KMS-11 (cell line): ENCODE measurements at regions not wholly inside any gene's neighbourhood (a gene's known extent, or its start where the extent isn't known, plus 50 kb on each side); places are given as distances from the start of the nearest gene placed in this dataset.

Experiments
- H2AFZ ChIP-seq: fragments of 200-600 bp; sonication (generic); 2 replicates; pipeline ENCODE4 v1.6.1; 2016; ENCODE audit warnings: antibody characterized with exemption, mixed run types, low read depth
- H3K27ac ChIP-seq: fragments of 200-600 bp; sonication (generic); 2 replicates; pipeline ENCODE4 v1.6.1; 2016; ENCODE audit warnings: mild to moderate bottlenecking, mixed run types
- H3K27me3 ChIP-seq: fragments of 200-600 bp; sonication (generic); 2 replicates; pipeline ENCODE4 v1.6.1; 2017; ENCODE audit warnings: mild to moderate bottlenecking, low read depth, mixed run types, moderate library complexity; ENCODE audit not compliant: insufficient read depth
- H3K36me3 ChIP-seq: fragments of 200-600 bp; sonication (generic); 2 replicates; pipeline ENCODE4 v1.6.1; 2017; ENCODE audit warnings: mild to moderate bottlenecking, mixed run types; ENCODE audit not compliant: insufficient read depth
- H3K4me1 ChIP-seq: fragments of 200-600 bp; sonication (generic); 2 replicates; pipeline ENCODE4 v1.6.1; 2016; ENCODE audit warnings: mild to moderate bottlenecking, low read depth, mixed run types; ENCODE audit not compliant: poor library complexity, severe bottlenecking
- H3K4me2 ChIP-seq: fragments of 200-600 bp; sonication (generic); 2 replicates; pipeline ENCODE4 v1.7.0; 2016; ENCODE audit warnings: mild to moderate bottlenecking, mixed run types
- H3K4me3 ChIP-seq: fragments of 200-600 bp; sonication (generic); IDR thresholded peaks from 2 replicates; pipeline ENCODE4 v1.6.1; 2017; ENCODE audit warnings: low read depth, low read length, mixed read lengths; ENCODE audit not compliant: insufficient read depth
- H3K79me2 ChIP-seq: fragments of 200-600 bp; sonication (generic); 2 replicates; pipeline ENCODE4 v1.6.1; 2016; ENCODE audit warnings: low read depth, mixed run types; ENCODE audit not compliant: insufficient read depth
- H3K9ac ChIP-seq: fragments of 200-600 bp; sonication (generic); 2 replicates; pipeline ENCODE4 v1.6.1; 2016; ENCODE audit warnings: mild to moderate bottlenecking, mixed run types
- H4K20me1 ChIP-seq: fragments of 200-600 bp; sonication (generic); 2 replicates; pipeline ENCODE4 v1.6.1; 2016; ENCODE audit warnings: mild to moderate bottlenecking, mixed run types; ENCODE audit not compliant: insufficient read depth
- CTCF ChIP-seq: fragments of 200-600 bp; sonication (generic); conservative IDR thresholded peaks from 2 replicates; pipeline ENCODE4 v1.6.1; 2017; ENCODE audit warnings: low read depth, mild to moderate bottlenecking, antibody characterized with exemption, low read length, moderate library complexity, mixed read lengths

- Histone ChIP-seq H3K4me2 (no peak overlapping the region), H3K27me3 (no peaks in the 10 kb centered on the region), H2AFZ (no peak overlapping the region), H3K36me3 (no peaks in the 10 kb centered on the region), H3K9ac (no peak overlapping the region), H3K4me3 (no peak overlapping the region), H4K20me1 (no peaks in the 10 kb centered on the region), H3K79me2 (no peaks in the 10 kb centered on the region), H3K27ac (no peak overlapping the region), H3K4me1 (no peaks in the 10 kb centered on the region)
- no peak for TF ChIP-seq CTCF
Observed at GRCh38 chr2:21800356-21800755, 676.6 kb downstream of the TDRD15 start.

DNA sequence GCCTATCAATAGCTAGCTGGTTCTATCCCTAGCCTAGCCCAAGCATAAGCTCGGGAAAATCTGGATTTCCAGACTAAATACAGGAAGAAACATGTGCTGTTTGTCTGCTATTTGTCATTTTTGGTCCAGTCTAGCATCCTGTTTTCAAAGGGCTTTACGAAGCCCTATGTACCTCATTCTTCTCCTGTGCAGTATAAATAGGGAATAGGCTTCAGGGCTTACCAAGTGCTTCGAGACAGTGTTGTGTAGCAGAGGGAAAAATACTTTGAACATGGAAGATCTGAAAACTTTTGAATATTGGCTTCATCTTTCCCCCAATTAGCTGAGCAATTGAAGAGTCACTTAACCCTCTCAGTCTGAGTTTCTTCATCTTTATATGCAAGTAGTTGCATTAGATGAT lies 679.8 kb downstream of the TDRD15 start:
- H3K36me3 ChIP-seq: no peaks in the 10 kb centered on the region
- H3K9ac ChIP-seq: no peak overlapping the region
- no peaks in the 10 kb centered on the region for H3K79me2 ChIP-seq
- no peaks in the 10 kb centered on the region for H4K20me1 ChIP-seq
- H2AFZ ChIP-seq: no peak overlapping the region
- no peak overlapping the region for H3K27ac ChIP-seq
- H3K27me3 ChIP-seq: no peaks in the 10 kb centered on the region
- H3K4me1 ChIP-seq: no peaks in the 10 kb centered on the region
- no peak overlapping the region for H3K4me2 ChIP-seq
- no peak overlapping the region for H3K4me3 ChIP-seq
- TF ChIP-seq CTCF: no peak

- Histone ChIP-seq H2AFZ (no peak overlapping the region), H3K36me3 (no peaks in the 10 kb centered on the region), H3K9ac (no peak overlapping the region), H3K27me3 (no peaks in the 10 kb centered on the region), H3K4me2 (no peak overlapping the region), H3K27ac (no peak overlapping the region), H3K4me3 (no peak overlapping the region), H3K79me2 (no peaks in the 10 kb centered on the region), H4K20me1 (no peaks in the 10 kb centered on the region), H3K4me1 (no peaks in the 10 kb centered on the region)
- no peak for TF ChIP-seq CTCF
Observed at GRCh38 chr2:21804151-21804550, 680.4 kb downstream of the TDRD15 start.

- Histone ChIP-seq H2AFZ (no peak overlapping the region), H3K4me2 (no peak overlapping the region), H3K4me3 (no peak overlapping the region), H3K79me2 (no peaks in the 10 kb centered on the region), H4K20me1 (no peaks in the 10 kb centered on the region), H3K9ac (no peak overlapping the region), H3K27me3 (no peaks in the 10 kb centered on the region), H3K27ac (no peak overlapping the region), H3K36me3 (no peaks in the 10 kb centered on the region), H3K4me1 (no peaks in the 10 kb centered on the region)
- no peak for TF ChIP-seq CTCF
Observed at GRCh38 chr2:21811541-21811940, 687.8 kb downstream of the TDRD15 start.

DNA sequence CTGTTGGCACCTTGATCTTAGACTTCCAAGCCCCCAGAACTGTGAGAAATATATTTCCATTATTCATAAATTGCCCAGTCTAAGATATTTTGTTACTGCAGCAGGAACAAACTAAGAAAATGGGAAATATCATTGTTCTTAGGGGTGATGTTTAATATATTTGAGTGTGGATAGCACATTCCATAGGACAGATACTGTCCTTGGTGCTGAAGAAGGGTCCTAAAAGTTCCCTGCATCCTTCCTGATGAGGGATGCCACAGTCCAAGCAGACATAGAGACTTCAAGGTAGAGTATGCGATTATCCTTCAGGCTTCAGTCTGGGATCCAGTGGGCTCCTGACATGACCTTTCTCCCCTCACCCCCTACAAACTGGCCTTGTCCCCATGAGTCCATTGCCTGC lies 689.0 kb downstream of the TDRD15 start:
- Histone ChIP-seq H3K4me3 (no peak overlapping the region), H3K4me2 (no peak overlapping the region), H3K36me3 (no peaks in the 10 kb centered on the region), H3K27me3 (no peaks in the 10 kb centered on the region), H2AFZ (no peak overlapping the region), H4K20me1 (no peaks in the 10 kb centered on the region), H3K9ac (no peak overlapping the region), H3K27ac (no peak overlapping the region), H3K4me1 (no peaks in the 10 kb centered on the region), H3K79me2 (no peaks in the 10 kb centered on the region)
- TF ChIP-seq CTCF: no peak
